Astrocyte of the spinal cord (primary cell): ENCODE measurements at regions not wholly inside any gene's neighbourhood (a gene's known extent, or its start where the extent isn't known, plus 50 kb on each side); places are given as distances from the start of the nearest gene placed in this dataset.

Source experiments
- DNase-seq: peaks from one replicate; pipeline ENCODE4 v3.0.0; 2011; ENCODE audit warnings: low read depth, low spot score
- H3K4me3 ChIP-seq: 2 replicates; pipeline ENCODE4 v1.5.1; 2011; ENCODE audit warnings: low read depth, mild to moderate bottlenecking, low read length, moderate library complexity
- CTCF ChIP-seq: IDR thresholded peaks from 2 replicates; pipeline ENCODE4 v1.5.1; 2012; ENCODE audit warnings: low read depth, mild to moderate bottlenecking, low read length, inconsistent platforms
- in situ Hi-C: cut with HindIII; loops from 2 replicates; pipeline ENCODE4 v1.10.0; 2017; ENCODE audit warnings: low sequenced_read_pairs

GRCh38 chr20:54772893-54773642, 297.7 kb downstream of the DOK5 start:
- H3K4me3 ChIP-seq, result no peak overlapping the region
- in situ Hi-C loops, result no loop called here
- DNase-seq, result no peak
- no peak for TF ChIP-seq CTCF

- in situ Hi-C loops, result no loop called here
- no peak for TF ChIP-seq CTCF
- H3K4me3 ChIP-seq, result no peak overlapping the region
- no peak for DNase-seq
Measured at GRCh38 chr20:54766483-54766882, 291.1 kb downstream of the DOK5 start.

- TF ChIP-seq CTCF, result no peak
- DNase-seq, result no peak
- no peak overlapping the region for H3K4me3 ChIP-seq
- in situ Hi-C loops, result no loop called here
Measured at GRCh38 chr20:54763366-54763765, 288.0 kb downstream of the DOK5 start.

- H3K4me3 ChIP-seq, result no peak overlapping the region
- no peak for TF ChIP-seq CTCF
- in situ Hi-C loops, result no loop called here
- DNase-seq, result no peak
Measured at GRCh38 chr20:54759589-54759988, 284.2 kb downstream of the DOK5 start.

GRCh38 chr20:54746796-54747195, 271.4 kb downstream of the DOK5 start:
- no peak for DNase-seq
- no peak overlapping the region for H3K4me3 ChIP-seq
- in situ Hi-C loops, result no loop called here
- TF ChIP-seq CTCF, result no peak

- TF ChIP-seq CTCF, result no peak
- DNase-seq, result no peak
- H3K4me3 ChIP-seq, result no peak overlapping the region
- in situ Hi-C loops, result no loop called here
Measured at GRCh38 chr20:54745780-54746179, 270.4 kb downstream of the DOK5 start.
